Hepatic stellate cell (primary cell): ENCODE measurements at regions not wholly inside any gene's neighbourhood (a gene's known extent, or its start where the extent isn't known, plus 50 kb on each side); places are given as distances from the start of the nearest gene placed in this dataset.
"Not testable (repeated sequence)": the region's sequence is repeated elsewhere in the genome, so short reads cannot be mapped to it uniquely, and the experiment has no call there.

Experiments
- DNase-seq: peaks from one replicate; pipeline ENCODE4 v3.0.0; 2011; ENCODE audit warnings: low spot score

DNA sequence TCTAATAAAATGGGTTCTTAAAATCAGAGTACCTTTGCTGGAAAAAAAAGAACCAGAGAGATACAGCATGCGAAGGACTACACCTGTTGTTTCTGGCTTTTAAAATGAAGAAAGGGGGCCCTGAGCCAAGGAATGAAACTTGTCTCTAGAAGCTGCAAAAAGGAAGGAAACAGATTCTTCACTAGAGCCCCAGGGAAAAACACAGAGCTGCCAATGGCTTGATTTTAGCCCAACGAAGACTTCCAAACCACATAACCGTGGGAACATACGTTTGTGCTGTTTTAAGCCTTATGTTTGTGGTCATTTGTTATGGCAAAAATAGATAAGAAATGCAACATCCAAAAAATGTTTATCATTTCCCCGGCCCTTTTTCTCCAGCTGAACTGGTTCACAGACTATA lies 780.0 kb downstream of the SORCS1 start:
- no peak for DNase-seq

DNA sequence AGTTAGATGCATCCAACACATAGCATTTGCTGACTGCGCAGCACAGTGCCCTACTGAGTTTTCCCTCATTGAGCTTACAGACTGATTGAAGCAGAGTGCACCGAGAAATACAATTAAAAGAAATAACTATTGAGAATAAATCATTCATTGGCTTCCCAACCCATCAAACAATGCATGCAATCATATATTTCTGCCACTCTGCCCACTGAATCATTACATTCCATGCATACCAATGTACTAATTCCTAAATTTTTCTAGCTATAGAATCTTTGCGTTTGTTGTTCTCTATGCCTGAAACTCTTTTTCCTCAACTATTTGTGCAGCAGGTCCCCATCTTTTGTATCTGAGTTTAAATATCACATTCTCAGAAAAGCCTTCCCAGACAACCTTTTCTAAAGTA lies 783.8 kb downstream of the SORCS1 start:
- DNase-seq, result no peak

DNA sequence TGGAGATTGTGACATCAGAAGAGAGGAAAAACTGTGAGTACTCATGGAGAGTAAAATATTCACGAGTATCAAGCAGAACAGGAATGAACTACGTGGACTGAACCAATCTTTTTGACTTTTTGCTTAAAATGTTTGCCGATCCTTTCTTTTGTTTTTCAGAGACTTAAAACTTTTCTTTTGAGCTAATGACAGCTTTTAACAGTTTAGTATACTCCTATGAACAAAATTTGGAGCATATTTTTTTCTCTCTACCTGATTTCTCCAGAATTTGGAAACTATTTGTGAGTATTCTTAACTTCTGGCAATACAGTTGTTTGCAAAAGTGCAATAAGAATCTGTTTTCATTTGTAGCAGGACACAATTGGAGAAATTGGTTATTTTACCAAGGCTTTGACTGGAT lies 786.3 kb downstream of the SORCS1 start:
- DNase-seq, result no peak

DNA sequence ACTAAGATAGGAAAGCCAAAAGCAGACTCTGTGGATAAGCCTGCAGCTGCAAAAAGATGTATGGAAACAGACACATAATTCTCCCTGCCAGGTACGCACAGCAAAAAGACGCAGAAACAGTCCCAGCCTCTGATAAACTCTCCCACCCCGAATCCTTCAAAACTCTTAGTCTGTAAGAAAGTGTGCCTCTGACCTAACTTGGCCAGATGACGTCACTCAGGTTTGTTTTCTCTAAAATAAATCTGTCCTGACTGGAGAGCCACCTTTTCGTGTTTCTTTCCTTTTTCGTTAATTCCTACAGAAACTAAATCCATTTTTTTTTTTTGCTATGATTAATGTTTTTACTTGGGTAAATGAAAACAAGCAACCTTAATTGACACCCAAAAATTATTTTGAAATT lies 793.8 kb downstream of the SORCS1 start:
- DNase-seq, result no peak

DNA sequence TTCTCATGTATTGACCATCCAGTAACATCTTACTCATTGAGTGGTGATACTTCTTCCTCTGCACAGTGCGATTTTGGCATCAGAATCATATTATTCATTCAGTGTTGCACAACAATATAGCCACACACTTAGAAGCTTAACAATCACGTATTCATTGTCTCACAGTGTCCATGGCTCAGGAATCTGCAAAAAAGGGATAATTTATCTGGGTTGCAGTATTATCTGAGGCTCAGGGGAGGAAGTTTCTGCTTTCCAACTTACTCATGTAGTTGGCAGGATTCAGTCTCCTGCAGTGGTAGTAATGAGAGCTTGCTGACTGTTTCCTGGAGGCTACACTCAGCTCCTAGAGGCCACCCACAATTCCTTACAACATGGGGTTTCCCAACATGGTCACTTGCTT lies 803.6 kb downstream of the SORCS1 start:
- no peak for DNase-seq

DNA sequence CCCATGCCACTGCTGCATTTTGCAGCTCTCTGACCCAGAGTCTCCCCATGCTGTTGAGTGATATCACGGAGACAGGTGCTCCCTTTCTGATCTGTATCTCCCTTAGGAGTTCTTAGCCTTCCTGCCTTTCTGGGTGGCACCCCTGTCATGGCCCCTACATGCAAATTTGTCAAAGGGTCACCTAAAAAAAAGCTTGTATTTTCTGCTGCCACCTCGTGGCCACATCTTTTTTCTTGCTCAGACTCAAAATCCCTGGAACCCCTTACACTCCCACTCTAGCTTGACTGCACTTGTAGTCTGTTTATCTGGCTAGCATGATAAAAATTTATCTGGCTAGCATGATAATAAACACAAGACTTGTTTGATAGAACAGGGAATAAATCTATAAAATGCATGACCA lies 809.1 kb downstream of the SORCS1 start:
- DNase-seq, result no peak

DNA sequence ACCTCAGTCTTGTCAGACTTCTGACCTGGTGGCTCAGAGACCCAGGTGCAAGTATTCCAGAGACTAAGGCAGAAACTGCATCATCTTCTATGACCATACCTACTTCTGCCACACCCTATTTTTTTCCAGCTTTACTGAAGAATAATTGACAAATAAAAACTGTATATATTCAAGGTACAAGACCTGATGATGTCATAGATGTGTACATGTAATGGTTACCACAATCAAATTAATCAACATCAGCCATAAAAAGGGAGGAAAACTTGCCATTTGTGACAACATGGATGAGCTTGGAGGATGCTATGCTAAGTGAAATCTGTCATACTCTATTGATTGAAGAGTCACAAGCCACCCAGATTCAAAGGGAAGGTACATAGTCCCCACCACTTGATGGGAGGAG lies 815.6 kb downstream of the SORCS1 start:
- DNase-seq, result no peak

DNA sequence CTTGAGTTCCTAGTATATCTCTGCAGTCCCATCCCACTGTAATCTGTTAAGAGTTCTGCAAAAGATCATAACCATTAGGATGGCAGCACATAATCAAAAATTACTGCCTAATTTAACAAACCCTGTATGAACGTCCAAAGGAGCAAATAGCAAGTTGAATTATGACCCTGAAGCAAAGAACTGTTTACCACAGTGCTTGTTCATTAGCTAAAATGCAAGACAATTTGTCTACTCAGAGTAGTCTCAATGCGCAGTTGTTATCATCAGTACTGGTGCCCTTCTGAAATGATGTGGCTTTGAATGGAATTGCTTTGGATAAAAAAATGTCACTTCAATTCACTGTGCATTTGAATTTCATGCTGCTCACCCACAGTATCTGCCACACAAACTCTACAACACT lies 817.0 kb downstream of the SORCS1 start:
- no peak for DNase-seq

DNA sequence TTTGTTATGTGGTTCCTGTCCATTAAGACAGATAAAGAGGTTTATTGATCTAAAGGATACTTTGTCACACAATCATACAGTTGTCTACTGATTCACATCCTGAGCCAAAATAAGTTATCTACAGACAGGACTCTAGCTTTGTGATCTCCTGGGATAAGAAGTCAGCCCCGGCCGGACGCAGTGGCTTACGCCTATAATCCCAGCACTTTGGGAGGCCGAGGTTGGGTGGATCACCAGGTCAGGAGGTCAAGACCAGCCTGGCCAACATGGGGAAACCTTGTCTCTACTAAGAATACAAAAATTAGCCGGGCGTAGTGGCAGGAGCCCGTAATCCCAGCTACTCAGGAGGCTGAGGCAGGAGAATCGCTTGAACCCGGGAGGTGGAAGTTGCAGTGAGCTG lies 821.0 kb downstream of the SORCS1 start:
- DNase-seq, result not testable (repeated sequence)

DNA sequence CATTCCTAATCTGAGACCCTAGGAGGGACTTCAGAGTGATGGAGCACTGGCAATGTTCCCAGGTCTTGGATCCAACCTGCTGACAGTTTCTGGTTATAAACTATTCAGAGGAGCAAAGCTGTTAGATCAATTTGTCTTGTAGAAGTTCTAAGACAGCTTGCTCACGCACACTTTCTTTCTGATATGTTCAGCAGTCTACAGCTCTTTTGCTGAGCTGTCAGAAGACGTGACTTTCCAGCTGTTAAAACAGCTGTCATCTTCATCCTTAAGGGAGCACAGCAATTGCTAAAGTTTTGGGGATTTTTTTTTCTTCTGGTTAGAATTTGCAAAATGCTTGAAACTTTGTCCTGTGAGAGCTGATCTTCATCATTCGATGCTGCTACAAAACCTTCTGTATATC lies 823.1 kb downstream of the SORCS1 start:
- DNase-seq, result no peak

DNA sequence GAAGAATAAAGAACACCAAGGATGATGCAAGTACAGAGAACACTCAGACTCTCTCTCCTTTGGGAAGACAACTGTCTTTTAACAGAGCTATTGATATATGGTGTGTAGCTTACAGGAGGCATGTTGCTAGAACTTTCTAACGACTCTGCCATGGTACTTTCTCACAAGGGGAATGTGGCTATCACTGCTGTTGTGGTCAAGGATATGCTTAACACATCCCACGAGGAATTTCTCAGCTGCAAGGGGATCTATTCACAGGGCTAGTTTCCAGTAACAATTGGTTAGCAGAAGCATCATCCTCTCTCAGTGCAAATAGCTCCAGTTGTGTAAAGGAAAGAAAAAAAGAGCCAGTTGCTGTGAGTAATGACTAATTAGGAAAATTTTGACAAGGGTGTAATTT lies 826.0 kb downstream of the SORCS1 start:
- no peak for DNase-seq

DNA sequence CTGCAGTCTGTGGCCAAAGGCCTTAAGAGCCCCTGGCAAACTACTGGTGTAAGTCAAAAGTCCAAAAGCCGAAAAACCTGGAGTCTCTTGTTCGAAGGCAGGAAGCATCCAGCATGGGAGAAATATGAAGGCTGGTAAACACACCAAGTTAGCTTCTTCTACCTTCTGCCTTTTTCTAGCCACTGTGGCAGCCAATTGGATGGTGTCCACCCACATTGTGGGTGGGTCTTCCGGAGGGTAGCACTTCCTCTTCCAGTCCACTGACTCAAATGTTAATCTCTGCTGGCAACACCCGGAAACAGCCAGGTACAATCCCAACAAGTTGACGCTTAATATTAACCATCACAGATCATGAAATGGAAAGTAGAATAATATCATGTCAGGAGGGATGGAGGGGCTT lies 827.6 kb downstream of the SORCS1 start:
- no peak for DNase-seq

DNA sequence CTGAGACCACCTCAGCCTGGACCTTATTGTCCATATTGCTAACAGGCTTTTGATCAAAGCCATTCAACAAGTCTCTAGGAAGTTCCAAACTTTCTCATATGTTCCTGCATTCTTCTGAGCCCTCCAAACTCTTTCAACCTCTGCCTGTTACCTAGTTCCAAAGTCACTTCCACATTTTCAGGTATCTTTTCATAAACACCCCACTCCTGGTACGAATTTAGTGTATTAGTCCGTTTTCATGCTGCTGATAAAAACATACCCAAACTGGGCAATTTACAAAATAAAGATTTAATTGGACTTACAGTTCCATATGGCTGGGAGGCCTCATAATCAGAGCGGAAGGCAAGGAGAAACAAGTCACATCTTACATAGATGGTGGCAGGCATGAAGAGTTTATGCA lies 836.8 kb downstream of the SORCS1 start:
- DNase-seq, result no peak

DNA sequence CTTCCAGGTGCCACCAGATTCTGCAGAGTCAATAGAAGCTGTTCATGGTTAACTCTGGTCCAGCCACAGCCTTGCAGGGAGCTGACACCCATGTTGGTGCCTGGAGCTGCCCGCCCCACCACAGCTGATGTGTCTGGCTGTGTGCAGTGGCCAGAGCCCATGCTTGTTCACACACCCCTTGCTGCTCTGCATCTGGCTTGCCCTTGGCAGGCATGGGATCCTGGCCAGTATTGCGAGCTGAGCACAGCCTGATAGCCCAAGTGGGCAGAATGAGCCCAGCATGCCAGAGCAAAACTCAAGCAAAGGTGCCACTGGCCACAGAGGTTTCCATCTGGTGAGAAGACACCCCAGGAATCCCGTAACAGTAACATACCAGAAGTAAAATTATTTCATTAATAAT lies 843.6 kb downstream of the SORCS1 start:
- no peak for DNase-seq

DNA sequence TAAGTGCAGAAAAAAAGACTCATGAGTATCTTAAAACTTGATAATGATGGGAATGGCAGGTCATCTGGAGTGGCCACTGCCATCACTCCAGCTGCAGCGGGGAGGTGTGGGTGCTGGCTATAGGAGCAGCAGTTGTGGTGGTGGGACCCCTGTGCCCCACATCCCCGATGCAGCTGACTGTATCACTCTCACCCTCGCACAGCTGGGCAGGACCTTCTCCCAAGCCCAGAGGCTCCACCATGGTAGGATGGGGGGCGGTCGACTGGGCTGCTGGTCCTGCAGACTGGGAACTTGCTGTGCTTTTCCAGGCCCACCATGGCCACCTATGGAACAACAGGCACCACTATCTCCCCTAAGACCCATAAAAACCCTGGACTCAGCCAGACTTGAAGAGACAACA lies 844.4 kb downstream of the SORCS1 start:
- DNase-seq, result no peak

DNA sequence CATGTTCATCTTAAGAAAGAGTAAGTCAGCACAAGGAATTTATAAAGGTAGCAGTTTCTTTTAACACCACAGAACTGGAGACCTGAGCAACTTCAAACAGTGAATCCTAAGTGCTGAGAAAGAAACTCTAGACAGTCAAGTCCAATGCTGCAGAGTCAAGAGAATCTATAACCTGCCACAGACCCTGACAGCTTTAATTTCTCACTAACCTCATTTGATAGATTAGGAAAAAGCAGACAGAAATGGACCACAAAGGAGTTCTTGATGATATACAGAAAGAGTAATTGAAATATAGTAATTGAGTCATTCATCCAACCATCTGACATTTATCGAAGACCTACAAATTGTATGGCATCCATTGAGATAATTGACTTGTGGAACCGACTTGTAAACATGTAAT lies 847.0 kb downstream of the SORCS1 start:
- no peak for DNase-seq

DNA sequence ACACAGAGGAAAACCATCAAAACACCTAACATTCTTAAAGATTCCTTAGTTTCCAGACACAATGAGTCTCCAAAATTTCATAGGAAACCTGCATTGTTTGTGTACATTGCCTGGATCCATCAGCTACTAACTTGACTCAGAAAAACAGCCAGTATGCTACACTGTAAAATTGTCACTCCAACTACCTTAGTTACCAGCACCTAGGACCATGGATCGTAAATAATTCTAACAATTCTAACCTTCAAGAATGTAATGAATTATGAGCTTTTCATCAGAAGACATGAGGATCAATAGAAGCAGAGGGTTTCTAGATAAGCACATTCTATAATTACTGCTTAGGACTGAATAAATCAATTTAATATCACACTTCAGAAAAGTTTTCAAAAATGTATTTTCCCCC lies 851.5 kb downstream of the SORCS1 start:
- DNase-seq, result no peak

DNA sequence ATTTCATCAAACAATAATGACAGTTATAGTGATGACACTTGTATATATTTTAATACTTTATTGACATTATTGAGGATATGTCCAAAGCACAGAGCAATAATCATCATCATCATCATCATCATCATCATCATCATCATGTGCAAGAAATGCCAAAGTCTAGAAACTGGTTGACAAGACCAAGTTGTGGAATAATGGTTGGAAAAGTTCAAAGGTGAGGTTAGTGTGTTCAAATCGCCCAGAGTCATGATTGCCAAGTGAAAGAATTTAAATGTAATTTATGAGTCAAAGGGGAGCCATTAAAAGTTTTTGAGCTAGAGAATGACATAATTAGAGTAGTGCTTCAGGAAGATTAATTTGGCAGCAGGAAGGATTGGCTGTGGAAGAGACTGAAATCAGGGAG lies 852.4 kb downstream of the SORCS1 start:
- no peak for DNase-seq

DNA sequence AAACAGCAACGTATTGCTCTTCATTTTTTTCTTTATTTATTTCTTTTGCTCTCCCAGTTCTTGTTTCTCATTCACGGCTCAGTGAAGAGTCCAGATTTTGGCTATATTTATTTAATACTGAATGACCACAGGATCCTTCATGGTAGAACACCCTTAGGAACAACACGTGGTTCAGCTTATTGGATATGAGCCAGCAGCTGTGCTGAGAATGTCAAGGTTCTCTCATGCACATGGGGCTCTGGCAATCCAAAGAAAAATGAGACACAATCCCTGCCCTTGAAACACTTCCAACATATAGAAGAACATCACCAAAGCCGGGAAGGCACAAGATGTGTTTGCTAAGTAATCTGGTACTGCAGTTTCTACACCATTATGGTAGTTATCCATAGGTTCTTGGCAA lies 852.9 kb downstream of the SORCS1 start:
- no peak for DNase-seq

DNA sequence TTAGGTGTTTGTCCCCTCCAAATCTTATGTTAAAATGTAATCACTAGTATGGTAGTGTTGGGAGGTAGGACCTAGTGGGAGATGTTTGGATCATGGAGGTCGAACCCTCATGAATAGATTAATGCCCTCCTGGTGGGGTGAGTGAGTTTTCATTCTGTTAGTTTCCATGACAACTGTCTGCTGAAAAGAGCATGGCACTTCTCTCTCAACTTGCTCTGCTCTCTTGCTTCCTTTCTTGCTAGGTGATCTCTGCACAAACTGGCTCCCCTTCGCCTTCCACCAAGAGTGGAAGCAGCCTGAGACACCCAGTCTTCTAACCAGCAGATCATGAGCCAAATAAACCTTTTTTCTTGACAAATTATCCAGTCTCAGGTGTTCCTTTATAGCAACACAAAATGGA lies 853.9 kb downstream of the SORCS1 start:
- no peak for DNase-seq

DNA sequence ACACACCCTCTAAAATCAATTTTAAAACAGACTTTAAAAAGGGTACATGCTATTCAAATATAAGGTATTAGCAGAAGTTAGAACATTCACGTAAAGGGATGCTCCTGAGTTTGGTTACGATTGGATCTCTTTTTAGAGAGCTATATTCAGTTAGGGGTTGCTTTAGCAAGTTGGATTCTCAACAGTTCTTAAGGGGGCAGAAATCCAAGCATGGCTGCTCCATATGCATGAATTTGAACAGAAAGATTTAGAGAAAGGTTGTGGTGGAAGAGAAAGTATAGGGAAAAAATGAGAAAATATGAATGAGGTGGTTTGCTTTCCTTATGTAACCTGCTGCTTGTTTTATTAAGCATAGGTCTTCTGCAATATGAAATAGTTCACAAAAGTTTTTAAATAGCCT lies 855.1 kb downstream of the SORCS1 start:
- no peak for DNase-seq

DNA sequence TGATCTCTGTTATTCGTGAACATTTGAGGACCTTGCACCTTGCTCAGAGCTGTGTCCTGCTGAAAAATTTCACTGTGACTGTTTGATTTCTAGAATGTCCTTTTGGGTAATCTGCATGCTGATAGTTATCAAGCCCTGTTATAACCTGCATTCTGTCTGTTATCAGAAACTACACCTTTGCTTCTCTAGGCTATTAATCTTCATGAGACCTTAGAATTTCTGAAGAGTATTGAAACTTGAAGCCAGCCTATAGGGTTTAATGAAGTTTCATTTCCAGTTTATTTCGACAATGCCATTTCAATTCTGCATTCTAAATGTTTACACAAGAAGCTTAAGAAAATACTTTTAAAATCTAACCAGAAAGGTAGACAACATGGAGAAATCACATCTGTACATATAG lies 856.2 kb downstream of the SORCS1 start:
- DNase-seq, result no peak

DNA sequence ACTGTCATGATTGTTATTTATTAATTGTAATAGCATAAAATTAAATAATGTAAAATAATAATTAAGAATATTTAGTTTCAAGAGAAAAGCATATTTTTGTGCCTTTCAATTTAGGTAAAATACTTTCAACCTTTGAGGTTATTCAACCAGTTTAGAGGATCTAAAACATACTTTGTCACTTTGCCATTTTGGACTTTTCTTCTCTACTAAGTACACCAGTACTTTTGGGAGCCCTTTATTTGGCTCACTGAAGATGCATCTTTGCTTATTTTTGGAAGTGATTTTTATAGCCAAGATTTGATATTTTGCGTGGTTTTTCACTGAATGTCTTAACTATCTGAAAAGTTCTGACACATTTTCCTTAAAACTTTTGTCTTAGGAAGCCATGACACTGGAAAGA lies 860.5 kb downstream of the SORCS1 start:
- DNase-seq, result no peak

DNA sequence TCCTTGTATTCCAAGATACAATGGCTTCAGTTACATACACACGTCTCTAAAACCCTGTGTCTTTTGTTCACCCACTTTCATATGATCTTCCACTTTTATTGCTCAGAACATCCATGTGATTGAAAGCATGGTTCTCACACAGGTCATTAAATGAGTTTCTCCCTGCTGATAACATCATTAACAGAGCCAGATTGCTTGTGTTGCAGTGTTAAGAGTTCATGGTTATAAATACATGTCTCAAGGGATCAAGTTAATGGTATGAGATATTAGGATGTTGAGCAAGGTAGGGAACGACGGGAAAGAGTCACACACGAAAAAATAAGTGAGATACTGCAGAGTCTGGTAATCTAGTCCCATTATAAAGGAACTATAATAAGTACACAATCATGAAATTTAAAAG lies 861.5 kb downstream of the SORCS1 start:
- no peak for DNase-seq

DNA sequence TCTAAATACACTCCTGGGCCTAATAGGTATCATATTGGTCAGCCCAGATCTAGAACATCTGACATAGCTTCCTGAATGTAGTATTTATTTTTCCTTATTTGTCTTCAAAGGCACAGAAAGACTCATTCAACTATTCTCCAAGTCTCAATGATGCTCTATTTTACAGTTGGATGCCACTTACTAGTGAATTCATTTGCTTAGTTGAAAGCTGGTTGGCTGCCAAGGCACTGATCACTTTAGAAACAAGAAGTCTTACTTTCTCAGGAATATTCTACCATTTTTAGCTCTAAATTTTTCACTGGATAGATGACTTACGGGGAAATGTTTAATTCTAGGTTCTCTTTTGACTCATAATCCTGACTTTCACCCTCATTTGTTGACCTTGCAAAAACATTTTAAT lies 863.4 kb downstream of the SORCS1 start:
- DNase-seq, result no peak
